ENCODE measurements at regions not wholly inside any gene's neighbourhood (a gene's known extent, or its start where the extent isn't known, plus 50 kb on each side); places are given as distances from the start of the nearest gene placed in this dataset.

DNA sequence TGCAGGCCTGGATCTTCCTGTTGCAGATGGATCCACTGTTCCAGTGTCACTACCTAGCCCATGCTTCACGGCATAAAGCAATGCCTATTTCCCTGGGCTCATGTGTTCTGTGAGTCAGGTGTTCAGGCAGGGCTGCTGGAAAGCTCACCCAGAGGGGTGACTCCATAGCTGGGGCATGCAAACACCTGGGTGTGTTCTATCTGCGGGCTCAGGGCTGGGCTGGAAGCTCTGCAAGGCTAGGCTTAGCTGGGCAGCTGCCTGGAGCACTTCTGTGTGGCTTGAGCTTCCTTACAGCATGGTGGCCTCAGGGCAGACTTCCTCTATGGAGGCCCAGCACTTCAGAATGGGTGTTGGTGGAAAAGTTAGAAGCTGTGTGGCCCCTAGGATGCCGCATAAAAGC is 139.9 kb downstream of the GADD45G start:
- TF ChIP-seq, protein P1, sequence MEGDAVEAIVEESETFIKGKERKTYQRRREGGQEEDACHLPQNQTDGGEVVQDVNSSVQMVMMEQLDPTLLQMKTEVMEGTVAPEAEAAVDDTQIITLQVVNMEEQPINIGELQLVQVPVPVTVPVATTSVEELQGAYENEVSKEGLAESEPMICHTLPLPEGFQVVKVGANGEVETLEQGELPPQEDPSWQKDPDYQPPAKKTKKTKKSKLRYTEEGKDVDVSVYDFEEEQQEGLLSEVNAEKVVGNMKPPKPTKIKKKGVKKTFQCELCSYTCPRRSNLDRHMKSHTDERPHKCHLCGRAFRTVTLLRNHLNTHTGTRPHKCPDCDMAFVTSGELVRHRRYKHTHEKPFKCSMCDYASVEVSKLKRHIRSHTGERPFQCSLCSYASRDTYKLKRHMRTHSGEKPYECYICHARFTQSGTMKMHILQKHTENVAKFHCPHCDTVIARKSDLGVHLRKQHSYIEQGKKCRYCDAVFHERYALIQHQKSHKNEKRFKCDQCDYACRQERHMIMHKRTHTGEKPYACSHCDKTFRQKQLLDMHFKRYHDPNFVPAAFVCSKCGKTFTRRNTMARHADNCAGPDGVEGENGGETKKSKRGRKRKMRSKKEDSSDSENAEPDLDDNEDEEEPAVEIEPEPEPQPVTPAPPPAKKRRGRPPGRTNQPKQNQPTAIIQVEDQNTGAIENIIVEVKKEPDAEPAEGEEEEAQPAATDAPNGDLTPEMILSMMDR (conservative IDR thresholded peaks at IDR 0.05; ENCODE audit: low read depth, low read length), result no peak
- no peak for TF ChIP-seq EZH2 (IDR thresholded peaks at IDR 0.05; ENCODE audit: borderline replicate concordance, low read depth, low read length, poor library complexity, severe bottlenecking)
